ENCODE measurements at regions not wholly inside any gene's neighbourhood (a gene's known extent, or its start where the extent isn't known, plus 50 kb on each side); places are given as distances from the start of the nearest gene placed in this dataset.

DNA sequence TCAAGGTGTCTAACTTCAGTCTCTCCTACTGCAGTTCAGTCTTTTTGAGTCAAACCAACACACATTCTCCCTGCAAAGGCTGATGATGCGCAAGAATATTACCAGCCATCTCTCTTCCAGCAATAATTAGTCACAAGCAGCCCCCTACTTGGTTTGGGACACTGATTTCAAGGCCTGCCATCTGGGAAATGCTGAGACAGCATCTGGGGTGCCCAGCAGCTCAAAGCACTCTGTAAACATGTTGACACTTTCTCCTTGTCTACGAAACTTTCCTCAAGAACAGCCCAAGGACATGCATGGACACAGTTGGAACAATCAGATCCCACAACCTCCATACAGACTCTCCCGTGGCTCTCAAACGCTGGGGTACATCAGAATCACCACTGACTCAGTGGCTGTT lies 149.2 kb upstream of the RPL38 start:
- no peak overlapping the region for H3K4me3 Mint-ChIP-seq
- H3K27me3 Mint-ChIP-seq, result peaks cover 31% of the 10 kb centered on the region
- H3K4me1 Mint-ChIP-seq, result no peaks in the 10 kb centered on the region
- H3K36me3 Mint-ChIP-seq (ENCODE audit: low read depth), result no peaks in the 10 kb centered on the region
- ChIA-PET POLR2A (no interaction called here), CTCF (no interaction called here)
- no peak overlapping the region for H3K27ac Mint-ChIP-seq
- no peak for DNase-seq
- H3K9me3 Mint-ChIP-seq, result no peaks in the 10 kb centered on the region

GRCh38 chr17:74055508-74056160 lies 147.8 kb upstream of the RPL38 start:
- Mint-ChIP-seq H3K4me1 (no peaks in the 10 kb centered on the region), H3K4me3 (no peak overlapping the region), H3K27ac (no peak overlapping the region), H3K9me3 (no peaks in the 10 kb centered on the region), H3K36me3 (ENCODE audit: low read depth) (no peaks in the 10 kb centered on the region), H3K27me3 (peaks cover 29% of the 10 kb centered on the region)
- CTCF ChIA-PET, result no interaction called here
- no peak for DNase-seq
- POLR2A ChIA-PET, result no interaction called here

- CTCF ChIA-PET, result interaction anchor here (0.8 kb wide), 1 partner anchor 30 kb away, joined by 3 read pairs; no protein-coding TSS in a partner anchor
These were observed 143.8 kb upstream of the RPL38 start for GRCh38 chr17:74059479-74060240.

DNA sequence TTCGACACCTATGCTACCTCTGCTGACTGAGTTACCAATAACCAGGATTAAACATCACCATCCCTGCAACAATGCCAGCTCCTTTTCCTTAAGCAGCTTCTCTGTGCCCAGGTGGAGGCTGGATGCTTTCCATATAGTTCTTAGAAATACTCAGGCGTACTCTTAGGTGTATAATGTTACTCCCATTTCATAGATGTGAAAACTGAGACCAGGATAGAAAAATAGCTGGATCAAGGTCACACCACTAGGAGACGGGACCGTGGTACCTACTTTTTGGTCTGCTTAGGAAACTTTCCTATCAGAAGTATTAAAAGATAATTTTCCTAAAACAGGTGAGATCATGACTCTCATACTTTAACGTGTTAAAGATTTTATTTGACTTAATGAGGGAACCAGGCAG lies 141.7 kb upstream of the RPL38 start:
- no peak for DNase-seq
- POLR2A ChIA-PET, result no interaction called here
- CTCF ChIA-PET, result interaction anchor here (1.1 kb wide), 1 partner anchor 8 kb away, joined by 3 read pairs; no protein-coding TSS in a partner anchor
- no peaks in the 10 kb centered on the region for H3K9me3 Mint-ChIP-seq
- H3K4me3 Mint-ChIP-seq, result no peak overlapping the region
- no peaks in the 10 kb centered on the region for H3K4me1 Mint-ChIP-seq
- peaks cover 28% of the 10 kb centered on the region for H3K27me3 Mint-ChIP-seq
- H3K36me3 Mint-ChIP-seq (ENCODE audit: low read depth), result no peaks in the 10 kb centered on the region
- H3K27ac Mint-ChIP-seq, result no peak overlapping the region

More at GRCh38 chr17:74059479-74060240, 143.8 kb upstream of the RPL38 start:
- Mint-ChIP-seq H3K9me3 (no peaks in the 10 kb centered on the region), H3K4me1 (no peaks in the 10 kb centered on the region), H3K4me3 (no peak overlapping the region), H3K27me3 (peaks cover 31% of the 10 kb centered on the region), H3K27ac (no peak overlapping the region), H3K36me3 (ENCODE audit: low read depth) (no peaks in the 10 kb centered on the region)
- POLR2A ChIA-PET, result no interaction called here
- no peak for DNase-seq

GRCh38 chr17:74062234-74062633 lies 141.2 kb upstream of the RPL38 start:
- no peak overlapping the region for H3K4me3 Mint-ChIP-seq
- peaks cover 25% of the 10 kb centered on the region for H3K27me3 Mint-ChIP-seq
- no peak for DNase-seq
- no peak overlapping the region for H3K27ac Mint-ChIP-seq
- H3K9me3 Mint-ChIP-seq, result no peaks in the 10 kb centered on the region
- ChIA-PET POLR2A (no interaction called here), CTCF (interaction anchor here (1.1 kb wide), 1 partner anchor 7 kb away, joined by 3 read pairs; no protein-coding TSS in a partner anchor)
- no peaks in the 10 kb centered on the region for H3K36me3 Mint-ChIP-seq (ENCODE audit: low read depth)
- H3K4me1 Mint-ChIP-seq, result no peaks in the 10 kb centered on the region

DNA sequence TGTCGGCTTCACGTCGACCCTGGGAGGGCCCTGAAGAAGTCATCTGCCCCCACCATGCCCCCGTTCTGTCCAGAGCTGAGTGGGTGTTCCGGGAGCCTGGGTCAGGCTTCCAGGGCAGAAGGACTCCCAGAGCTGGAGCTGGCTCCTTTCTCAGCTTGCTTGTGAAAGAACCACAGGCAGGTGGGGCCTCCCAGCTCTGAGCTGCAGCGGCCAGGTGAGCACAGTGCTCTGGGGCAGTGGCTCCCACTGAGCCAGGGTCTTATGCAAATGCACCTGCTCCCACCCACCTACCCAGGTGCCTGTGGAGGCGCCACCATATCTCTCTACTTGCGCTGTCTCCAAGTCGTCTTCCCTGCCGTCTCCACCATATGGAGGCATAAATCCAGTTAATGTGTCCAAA lies 140.0 kb upstream of the RPL38 start:
- no peaks in the 10 kb centered on the region for H3K9me3 Mint-ChIP-seq
- H3K27me3 Mint-ChIP-seq, result peaks cover 24% of the 10 kb centered on the region
- ChIA-PET CTCF (no interaction called here), POLR2A (no interaction called here)
- no peaks in the 10 kb centered on the region for H3K4me1 Mint-ChIP-seq
- no peak for DNase-seq
- H3K27ac Mint-ChIP-seq, result no peak overlapping the region
- H3K4me3 Mint-ChIP-seq, result no peak overlapping the region
- no peaks in the 10 kb centered on the region for H3K36me3 Mint-ChIP-seq (ENCODE audit: low read depth)

DNA sequence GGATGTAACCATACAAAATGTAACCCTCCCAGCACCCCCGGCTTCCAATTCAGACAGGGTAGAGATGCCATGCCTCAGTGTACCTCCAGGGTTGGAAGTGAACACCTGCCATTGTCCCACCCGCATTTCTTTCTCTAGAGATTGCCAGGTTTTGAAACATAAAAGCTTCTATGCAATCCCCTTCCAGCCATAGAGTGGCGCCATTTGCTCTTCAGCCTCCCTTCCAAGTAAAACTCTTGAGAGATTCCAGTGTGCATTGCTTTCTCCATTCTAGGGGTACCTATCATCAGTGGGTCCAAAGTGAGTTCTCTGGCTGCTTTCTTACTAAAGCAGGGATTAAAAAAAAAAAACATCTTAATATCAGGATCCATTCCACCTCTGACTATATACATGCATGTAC lies 133.1 kb upstream of the RPL38 start:
- Mint-ChIP-seq H3K36me3 (ENCODE audit: low read depth) (no peaks in the 10 kb centered on the region), H3K9me3 (peaks cover 4% of the 10 kb centered on the region), H3K4me3 (no peak overlapping the region), H3K4me1 (no peaks in the 10 kb centered on the region), H3K27ac (no peak overlapping the region), H3K27me3 (peaks cover 1% of the 10 kb centered on the region)
- no peak for DNase-seq
- ChIA-PET POLR2A (no interaction called here), CTCF (no interaction called here)

DNA sequence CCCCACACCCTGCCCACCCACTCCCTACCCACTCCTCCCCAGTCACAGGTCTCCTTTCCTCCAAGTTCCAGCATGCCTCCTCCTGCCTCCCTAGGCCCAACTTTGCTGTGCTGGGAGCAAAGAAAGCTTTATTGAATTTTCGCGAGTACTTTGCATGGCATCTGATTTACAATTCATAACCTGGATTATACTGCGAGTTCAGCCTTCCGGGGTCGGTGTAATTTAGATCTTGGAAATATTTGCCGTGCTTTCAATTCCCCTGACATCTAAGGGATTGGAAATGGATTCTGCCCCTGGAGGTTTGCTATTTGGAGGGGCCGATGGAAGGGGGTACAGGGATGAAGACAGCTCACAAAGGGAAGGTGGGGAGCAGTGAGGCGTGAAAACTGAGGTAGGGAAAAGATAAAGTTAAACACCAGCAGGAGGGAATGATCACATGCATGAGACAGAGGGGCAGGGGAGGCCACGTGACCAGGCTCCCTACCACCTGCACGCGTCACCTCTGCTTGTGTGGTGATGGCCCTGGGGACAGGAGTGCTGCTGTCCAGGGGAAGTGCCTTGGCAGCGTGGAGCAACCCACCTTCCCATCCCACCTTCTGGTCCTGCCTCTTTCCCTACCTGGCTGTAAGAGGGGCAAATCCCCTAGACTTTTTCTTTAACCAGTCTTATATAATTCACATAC lies 132.3 kb upstream of the RPL38 start:
- CTCF ChIA-PET, result no interaction called here
- Mint-ChIP-seq H3K27ac (no peak overlapping the region), H3K36me3 (ENCODE audit: low read depth) (no peaks in the 10 kb centered on the region), H3K4me3 (no peak overlapping the region), H3K9me3 (peaks cover 4% of the 10 kb centered on the region), H3K27me3 (peaks cover 1% of the 10 kb centered on the region), H3K4me1 (no peaks in the 10 kb centered on the region)
- POLR2A ChIA-PET, result no interaction called here
- no peak for DNase-seq

- no peaks in the 10 kb centered on the region for H3K4me1 Mint-ChIP-seq
- peaks cover 4% of the 10 kb centered on the region for H3K9me3 Mint-ChIP-seq
- H3K27me3 Mint-ChIP-seq, result peaks cover 1% of the 10 kb centered on the region
- ChIA-PET POLR2A (no interaction called here), CTCF (no interaction called here)
- H3K36me3 Mint-ChIP-seq (ENCODE audit: low read depth), result no peaks in the 10 kb centered on the region
- DNase-seq, result no peak
- no peak overlapping the region for H3K4me3 Mint-ChIP-seq
- no peak overlapping the region for H3K27ac Mint-ChIP-seq
These were observed 131.1 kb upstream of the RPL38 start for GRCh38 chr17:74072340-74072739.

DNA sequence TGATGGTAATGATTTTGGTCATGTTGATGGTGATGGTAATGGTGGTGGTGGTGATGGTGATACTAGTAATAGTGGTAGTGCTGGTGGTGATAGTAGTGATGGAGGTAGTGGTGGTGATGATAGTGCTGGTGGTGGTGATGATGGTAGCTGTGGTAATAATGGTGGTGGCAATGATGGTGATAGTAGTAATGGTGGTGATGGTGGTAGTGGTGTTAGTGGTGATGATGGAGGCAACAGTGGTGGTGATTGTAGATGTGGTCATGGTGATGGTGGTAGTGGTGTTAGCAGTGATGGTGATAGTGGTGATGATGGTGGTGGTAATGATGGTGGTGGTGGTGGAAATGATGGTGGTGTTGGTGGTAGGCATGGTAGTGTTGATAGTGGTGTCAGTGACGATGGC lies 127.0 kb upstream of the RPL38 start:
- Mint-ChIP-seq H3K27ac (no peak overlapping the region), H3K36me3 (ENCODE audit: low read depth) (no peaks in the 10 kb centered on the region), H3K4me1 (no peaks in the 10 kb centered on the region), H3K9me3 (peaks cover 4% of the 10 kb centered on the region), H3K27me3 (no peaks in the 10 kb centered on the region), H3K4me3 (no peak overlapping the region)
- POLR2A ChIA-PET, result no interaction called here
- CTCF ChIA-PET, result interaction anchor here (2.5 kb wide), 1 partner anchor 13 kb away, joined by 8 read pairs; no protein-coding TSS in a partner anchor
- no peak for DNase-seq

DNA sequence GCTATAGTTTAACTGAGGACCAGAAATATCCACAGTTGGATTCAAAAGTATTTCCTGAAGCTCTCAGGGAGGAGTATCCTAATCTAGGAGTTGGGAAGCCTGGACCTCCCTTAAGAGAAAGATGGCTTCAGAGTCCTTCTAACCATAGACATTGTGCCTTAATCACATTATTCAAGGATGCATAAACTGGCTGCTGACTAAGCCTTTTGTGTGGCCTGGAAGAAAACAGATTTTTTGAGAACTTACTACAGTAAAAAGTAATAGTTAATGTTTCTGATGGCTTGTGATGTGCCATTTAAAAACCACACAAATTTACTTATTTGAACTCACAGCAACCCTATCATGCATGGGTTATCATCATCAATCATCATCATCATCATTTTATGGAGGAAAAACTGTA lies 126.2 kb upstream of the RPL38 start:
- Mint-ChIP-seq H3K36me3 (ENCODE audit: low read depth) (no peaks in the 10 kb centered on the region), H3K9me3 (peaks cover 4% of the 10 kb centered on the region), H3K4me1 (no peaks in the 10 kb centered on the region), H3K4me3 (no peak overlapping the region), H3K27ac (no peak overlapping the region), H3K27me3 (peaks cover 1% of the 10 kb centered on the region)
- no peak for DNase-seq
- ChIA-PET CTCF (interaction anchor here (2.5 kb wide), 1 partner anchor 13 kb away, joined by 8 read pairs; no protein-coding TSS in a partner anchor), POLR2A (no interaction called here)

DNA sequence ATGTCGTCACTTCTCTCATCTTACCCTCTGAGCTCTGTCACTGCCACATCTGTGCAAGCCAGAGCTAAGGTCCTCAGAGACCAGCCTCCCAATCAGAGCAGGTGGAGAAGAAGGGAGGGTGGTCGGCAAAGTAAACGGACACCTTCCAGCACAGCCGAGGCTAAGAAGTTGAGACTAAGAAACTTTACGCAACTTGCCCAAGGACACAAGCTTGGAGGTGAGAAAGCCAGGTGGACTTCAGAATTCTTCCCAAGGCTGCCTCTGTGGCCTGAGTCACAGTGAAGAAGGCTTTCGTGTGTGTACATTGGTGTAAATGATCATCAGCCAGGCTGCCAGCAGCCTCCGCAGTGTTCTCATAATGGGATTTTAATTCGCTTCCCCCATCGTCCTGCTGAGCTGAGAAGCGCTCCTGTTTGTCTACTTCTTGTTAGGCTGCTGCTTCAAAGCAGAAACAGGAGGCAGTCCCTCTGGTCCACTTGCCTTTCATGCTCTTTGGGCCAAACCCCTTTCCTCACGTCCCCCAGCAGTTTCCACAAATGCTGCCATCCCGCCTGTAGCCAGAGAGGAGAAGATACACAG lies 125.0 kb upstream of the RPL38 start:
- POLR2A ChIA-PET, result no interaction called here
- Mint-ChIP-seq H3K27me3 (peaks cover 3% of the 10 kb centered on the region), H3K9me3 (peaks cover 2% of the 10 kb centered on the region), H3K27ac (no peak overlapping the region), H3K4me1 (no peaks in the 10 kb centered on the region), H3K4me3 (no peak overlapping the region), H3K36me3 (ENCODE audit: low read depth) (no peaks in the 10 kb centered on the region)
- CTCF ChIA-PET, result no interaction called here
- no peak for DNase-seq

DNA sequence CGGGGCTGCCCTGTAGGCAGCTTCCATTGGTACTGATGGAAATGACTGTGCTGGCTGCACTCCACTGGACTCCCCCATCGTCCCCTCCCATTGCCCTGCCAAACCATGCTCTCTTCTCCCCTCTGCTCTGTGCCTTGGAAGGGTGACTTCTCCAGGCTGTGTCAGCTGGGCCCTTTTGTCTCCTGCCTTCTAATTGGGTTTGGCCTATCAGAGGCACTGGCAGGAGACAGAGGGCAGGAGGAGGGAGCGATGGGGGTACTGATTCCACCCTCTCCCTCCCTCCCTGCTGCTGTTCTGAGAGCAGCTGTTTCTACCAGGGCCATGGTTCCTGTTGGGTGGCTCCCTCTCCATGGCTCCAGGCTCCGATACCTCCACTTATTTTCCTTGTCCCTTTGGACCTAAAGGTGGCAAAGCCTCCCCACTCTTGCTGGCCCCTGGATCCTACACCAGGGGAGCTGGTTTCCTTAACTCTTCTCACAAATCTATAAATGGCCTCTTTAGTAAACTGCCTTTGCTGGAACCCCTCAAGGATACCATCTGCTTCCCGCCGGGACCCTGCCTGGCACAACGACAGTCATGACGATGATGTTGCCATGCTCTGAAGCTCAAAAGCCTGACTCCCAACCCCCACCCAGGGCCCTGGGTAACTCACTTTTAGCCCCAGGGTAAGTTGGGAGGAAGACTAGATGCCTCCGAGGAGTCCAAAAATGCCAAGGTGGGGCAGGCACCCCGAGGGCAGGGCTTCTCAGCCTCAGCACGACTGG lies 123.8 kb upstream of the RPL38 start:
- ChIA-PET CTCF (no interaction called here), POLR2A (no interaction called here)
- no peak for DNase-seq
- Mint-ChIP-seq H3K9me3 (no peaks in the 10 kb centered on the region), H3K4me1 (no peaks in the 10 kb centered on the region), H3K4me3 (no peak overlapping the region), H3K27me3 (peaks cover 3% of the 10 kb centered on the region), H3K36me3 (ENCODE audit: low read depth) (no peaks in the 10 kb centered on the region), H3K27ac (no peak overlapping the region)
